GM19324 (cell line): ENCODE measurements at regions not wholly inside any gene's neighbourhood (a gene's known extent, or its start where the extent isn't known, plus 50 kb on each side); places are given as distances from the start of the nearest gene placed in this dataset.

Source experiments
- ATAC-seq: cut with Tn5 transposase; IDR thresholded peaks from one replicate; pipeline ENCODE4 v1.9.1; 2021; ENCODE audit warnings: mild to moderate bottlenecking, moderate library complexity; ENCODE audit not compliant: unreplicated experiment, low FRiP score

- no peak for ATAC-seq
Observed at GRCh38 chr6:134866563-134866962, 83.3 kb downstream of the ALDH8A1 start.

- ATAC-seq: no peak
Observed at GRCh38 chr6:134864558-134864957, 85.3 kb downstream of the ALDH8A1 start.

- ATAC-seq: no peak
Observed at GRCh38 chr6:134863763-134864510, 86.0 kb downstream of the ALDH8A1 start.

DNA sequence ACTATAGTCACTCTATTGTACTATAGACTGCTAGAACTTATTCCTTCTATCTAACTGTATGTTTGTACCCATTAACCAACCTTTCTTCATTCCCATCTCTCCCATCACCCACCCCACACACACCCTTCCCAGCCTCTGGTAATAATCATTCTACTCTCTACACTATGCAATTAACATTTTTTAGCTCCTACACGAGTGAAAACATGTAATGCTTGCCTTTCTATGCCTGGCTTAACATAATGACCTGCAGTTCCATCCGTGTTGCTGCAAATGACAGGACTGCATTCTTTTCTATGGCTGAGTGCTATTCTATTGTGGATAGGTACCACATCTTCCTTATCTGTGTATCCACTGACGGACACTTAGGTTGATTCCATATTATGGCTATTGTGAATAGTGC, 95.5 kb downstream of the ALDH8A1 start:
- no peak for ATAC-seq

- ATAC-seq: no peak
Observed at GRCh38 chr6:134853111-134854055, 96.5 kb downstream of the ALDH8A1 start.

DNA sequence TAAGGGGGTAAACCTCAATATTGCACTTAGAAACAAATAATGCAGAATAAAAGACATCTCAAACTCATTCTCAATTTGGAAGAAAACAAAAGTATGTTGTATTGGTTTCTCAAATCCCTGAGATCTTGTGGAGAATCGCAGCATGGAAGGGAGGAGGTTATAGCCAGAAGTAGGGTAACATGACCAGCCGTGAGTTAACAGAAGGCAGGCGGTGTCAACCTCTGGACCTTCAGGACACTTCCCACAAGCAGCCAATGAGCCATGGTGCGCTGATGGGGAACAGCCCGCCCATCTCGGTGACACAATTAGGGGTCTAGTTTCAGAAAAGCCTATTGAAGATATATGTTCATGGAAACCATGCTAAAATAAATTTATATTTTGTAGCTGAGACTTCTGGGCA, 98.4 kb downstream of the ALDH8A1 start:
- no peak for ATAC-seq

DNA sequence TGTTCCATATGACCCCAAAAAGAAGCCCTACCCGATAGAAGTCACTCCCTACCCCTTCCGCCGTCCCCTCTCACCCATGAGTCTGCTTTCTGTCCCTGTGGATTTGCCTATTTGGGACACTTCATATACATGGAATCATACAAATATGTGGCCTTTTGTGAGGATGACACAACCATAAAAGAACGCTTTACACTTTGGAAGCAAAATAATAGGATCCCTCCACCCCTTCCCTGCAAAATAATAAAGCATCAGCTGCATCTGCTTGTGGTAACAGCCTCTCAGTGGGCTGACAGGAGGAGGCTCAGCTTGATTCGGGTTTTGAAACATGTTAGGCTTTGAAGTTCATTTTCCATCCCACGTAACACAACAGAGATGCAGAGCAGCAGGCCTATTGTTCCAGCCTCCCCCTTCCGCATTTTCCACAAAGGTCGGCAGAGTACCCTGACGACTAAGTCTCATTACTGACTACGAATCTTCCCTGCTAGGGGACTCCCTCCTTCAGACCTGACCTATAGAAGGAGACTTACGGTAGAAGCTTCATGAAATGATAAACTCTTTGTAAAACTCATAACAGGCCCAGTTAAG, 99.1 kb downstream of the ALDH8A1 start:
- no peak for ATAC-seq

DNA sequence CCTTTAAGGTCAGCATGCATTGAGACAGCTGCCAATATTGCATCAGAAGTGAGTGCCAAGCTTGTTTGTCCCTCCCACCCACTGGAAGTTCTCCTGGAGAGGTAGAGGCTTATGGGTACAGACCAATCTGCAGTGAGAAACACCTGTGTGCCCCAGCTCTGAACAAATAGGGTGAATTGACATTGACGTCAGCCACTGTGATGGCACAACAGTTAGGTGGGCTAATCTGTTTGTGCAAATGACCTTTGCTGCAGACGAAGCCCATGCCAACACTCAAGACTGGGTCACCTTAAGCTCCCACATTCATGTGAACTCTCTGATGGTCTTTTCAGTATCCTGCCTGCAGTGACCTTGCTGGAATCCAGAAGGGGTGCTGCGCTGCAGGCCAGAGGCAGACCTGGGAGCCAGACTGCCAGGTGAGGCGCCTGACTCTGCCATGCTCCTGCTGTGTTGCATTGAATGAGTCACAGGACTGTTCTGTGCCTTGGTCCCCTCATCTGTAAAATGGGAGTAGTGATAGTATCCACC, 99.9 kb downstream of the ALDH8A1 start:
- ATAC-seq: no peak

DNA sequence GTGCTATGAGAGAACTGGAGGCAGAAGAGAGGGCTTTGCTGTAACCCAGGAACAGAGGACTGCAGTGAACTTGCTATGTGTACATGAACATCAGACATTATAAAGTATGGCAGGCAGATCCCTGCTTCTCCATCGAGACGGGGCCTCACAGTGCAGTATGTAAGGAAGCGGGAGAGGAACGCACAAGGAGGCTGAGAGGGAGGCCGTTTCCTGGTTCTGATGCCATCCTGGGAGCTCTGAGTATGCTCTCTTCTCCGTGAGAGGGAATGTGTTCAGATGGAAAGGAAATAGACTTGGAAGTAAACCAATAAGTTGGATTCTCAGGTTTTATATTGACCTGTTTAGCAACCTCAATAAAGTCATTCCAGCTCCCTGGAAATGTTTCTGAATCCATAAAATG, 101.8 kb downstream of the ALDH8A1 start:
- no peak for ATAC-seq

DNA sequence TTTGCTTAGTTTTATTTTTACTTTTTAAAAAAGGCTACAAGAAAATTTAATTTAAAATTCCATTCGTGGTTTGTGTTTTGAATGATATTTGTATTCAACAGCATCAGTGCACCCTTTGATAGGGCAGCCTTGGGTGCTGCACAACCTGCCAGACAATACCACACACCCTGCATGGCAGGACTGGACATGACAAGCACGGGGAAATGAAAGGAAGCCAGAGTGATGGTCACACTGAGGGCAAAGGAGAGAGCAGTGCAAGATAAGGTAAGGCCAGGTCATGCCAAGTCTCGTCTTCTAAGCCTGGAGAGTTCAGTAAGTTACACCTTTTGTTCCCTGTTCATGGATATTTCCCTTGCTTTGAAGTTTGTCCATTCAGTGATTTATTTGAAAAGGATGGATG, 103.0 kb downstream of the ALDH8A1 start:
- ATAC-seq: no peak

GRCh38 chr6:134846031-134846430, 103.9 kb downstream of the ALDH8A1 start:
- no peak for ATAC-seq

DNA sequence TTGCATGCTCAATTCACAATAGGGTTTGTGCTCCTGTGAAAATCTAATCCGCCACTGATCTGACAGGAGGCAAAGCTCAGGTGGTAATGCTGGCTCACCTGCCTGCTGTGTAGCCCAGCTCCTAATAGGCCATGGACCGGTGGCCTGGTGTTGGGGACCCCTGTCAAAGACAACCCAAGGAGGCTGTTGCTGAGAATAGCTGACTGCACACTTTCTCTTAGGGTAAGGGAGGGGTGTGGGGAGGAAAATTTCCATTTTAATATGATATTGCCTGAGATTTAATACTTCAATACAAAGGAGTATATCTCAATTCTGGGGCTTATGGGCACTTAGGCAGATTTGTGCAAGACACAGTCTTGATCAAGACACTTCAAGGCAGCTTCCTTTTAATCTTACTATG, 105.8 kb downstream of the ALDH8A1 start:
- ATAC-seq: no peak

GRCh38 chr6:134840086-134840867, 109.6 kb downstream of the ALDH8A1 start:
- peak; percentile 48 for ATAC-seq

- no peak for ATAC-seq
Observed at GRCh38 chr6:134835993-134836392, 113.9 kb downstream of the ALDH8A1 start.

DNA sequence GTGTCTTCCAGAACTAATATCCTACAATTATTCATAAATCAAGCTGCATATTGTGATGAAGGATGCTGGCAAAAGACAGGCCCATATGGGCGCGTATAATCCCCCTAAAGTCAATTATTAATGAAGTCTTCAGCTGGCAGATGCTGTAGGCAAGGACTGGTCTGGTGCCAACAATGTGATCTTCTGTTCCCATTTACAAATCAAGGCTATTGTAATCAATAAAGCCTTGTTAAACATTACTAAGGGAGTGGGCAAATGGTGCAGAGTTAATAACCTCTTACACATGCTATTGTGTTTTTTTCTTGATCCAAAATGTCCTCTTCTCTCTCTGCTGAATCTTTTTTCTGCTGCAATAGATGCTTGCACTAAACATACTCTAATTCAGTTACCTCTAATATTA, 119.0 kb downstream of the ALDH8A1 start:
- no peak for ATAC-seq

GRCh38 chr6:134830194-134830593, 119.7 kb downstream of the ALDH8A1 start:
- no peak for ATAC-seq

DNA sequence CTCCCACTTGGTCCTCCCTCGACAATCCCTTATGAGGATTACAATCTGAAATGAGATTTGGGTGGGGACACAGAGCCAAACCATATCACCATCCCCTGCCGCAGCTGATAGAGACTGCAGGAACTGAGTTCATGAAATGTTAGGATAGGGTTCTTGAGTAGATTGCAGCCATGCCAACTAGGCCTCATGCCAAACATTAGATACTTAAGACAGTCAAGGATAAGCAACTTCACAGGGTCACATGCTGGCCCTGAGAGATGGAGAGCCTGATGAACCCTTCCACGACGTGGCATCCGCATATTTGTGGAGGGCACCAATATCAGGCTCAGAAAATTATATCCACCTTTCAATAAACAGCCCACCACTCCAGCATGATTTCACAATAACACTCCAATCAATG, 121.3 kb downstream of the ALDH8A1 start:
- no peak for ATAC-seq

DNA sequence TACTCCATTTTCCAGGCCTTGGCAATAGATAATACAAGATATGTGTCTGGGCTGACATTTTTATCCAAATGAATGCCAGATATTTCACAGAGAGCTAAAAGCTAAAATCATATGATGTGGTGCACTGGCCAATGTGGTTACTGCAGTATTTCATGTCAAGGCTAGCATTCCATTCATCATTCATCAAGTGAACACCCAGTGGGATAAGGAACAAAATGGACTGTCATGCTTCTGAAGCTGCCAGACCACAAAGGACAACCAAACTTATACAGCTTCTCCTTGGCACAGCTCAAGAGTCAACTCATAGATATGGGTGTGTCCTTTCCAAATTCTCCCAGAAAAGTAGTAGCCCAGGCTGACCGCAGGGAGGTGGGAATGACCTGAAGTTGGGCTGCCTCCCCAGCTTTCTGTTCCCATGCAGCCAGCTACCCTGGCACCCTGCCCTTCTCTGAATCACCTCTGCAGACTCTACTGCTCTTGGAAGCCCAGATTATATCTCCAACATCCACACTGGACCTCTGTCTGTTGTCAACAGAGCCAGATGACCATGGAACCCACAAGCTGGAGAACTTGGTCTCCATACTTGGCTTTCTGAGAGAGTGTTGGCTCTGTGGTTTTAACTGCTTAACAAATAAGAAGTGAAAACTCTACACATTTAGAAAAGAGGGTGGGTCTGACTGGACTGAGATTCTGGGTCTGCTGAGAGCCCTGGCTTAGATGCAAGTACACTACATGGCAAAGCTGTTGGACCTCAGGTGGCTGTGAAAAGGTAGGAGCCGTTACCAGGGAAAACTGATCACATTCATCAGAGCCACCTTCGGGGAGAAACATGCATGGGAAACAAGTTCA, 122.8 kb downstream of the ALDH8A1 start:
- no peak for ATAC-seq

DNA sequence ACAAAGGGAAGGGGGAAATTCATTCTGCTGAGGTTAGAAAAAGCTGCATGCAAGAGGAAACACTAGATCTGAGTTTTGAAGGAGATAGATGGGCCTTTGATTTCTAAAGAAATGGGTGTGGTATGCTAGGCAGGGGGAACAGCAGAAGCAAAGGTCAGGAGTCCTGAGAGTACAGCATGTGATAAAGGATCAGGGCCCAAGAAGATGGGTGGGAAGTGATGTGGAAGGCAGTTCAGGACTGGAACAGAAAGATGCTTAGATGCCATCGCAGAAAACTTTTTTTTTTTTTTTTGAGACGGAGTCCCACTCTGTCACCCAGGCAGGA, 126.2 kb downstream of the ALDH8A1 start:
- ATAC-seq: no peak
